ENCODE measurements at regions not wholly inside any gene's neighbourhood (a gene's known extent, or its start where the extent isn't known, plus 50 kb on each side); places are given as distances from the start of the nearest gene placed in this dataset.

- no peaks in the 10 kb centered on the region for H3K36me3 ChIP-seq
- no peak overlapping the region for H3K4me3 ChIP-seq
- no peak for DNase-seq
- no peaks in the 10 kb centered on the region for H3K9me3 ChIP-seq
- intact Hi-C loops (cut with DNase I; ENCODE audit: low total_unique reads), result no loop called here
- H3K27me3 ChIP-seq, result no peaks in the 10 kb centered on the region
- TF ChIP-seq CTCF (IDR thresholded peaks at IDR 0.05), result no peak
- no peak for TF ChIP-seq POLR2A (IDR thresholded peaks at IDR 0.05)
- no peak overlapping the region for H3K27ac ChIP-seq
- no peaks in the 10 kb centered on the region for H3K4me1 ChIP-seq
Measured at GRCh38 chr6:169084067-169084466, 169.6 kb downstream of the THBS2 start.

GRCh38 chr6:169083508-169083874, 170.2 kb downstream of the THBS2 start:
- DNase-seq, result no peak
- TF ChIP-seq CTCF (IDR thresholded peaks at IDR 0.05) (no peak), POLR2A (IDR thresholded peaks at IDR 0.05) (no peak)
- H3K4me1 ChIP-seq, result no peaks in the 10 kb centered on the region
- H3K4me3 ChIP-seq, result no peak overlapping the region
- H3K36me3 ChIP-seq, result no peaks in the 10 kb centered on the region
- H3K27ac ChIP-seq, result no peak overlapping the region
- H3K9me3 ChIP-seq, result no peaks in the 10 kb centered on the region
- H3K27me3 ChIP-seq, result no peaks in the 10 kb centered on the region
- intact Hi-C loops (cut with DNase I; ENCODE audit: low total_unique reads), result no loop called here

- no peak overlapping the region for H3K27ac ChIP-seq
- no peaks in the 10 kb centered on the region for H3K9me3 ChIP-seq
- intact Hi-C loops (cut with DNase I; ENCODE audit: low total_unique reads), result no loop called here
- no peaks in the 10 kb centered on the region for H3K4me1 ChIP-seq
- H3K4me3 ChIP-seq, result no peak overlapping the region
- H3K27me3 ChIP-seq, result no peaks in the 10 kb centered on the region
- TF ChIP-seq CTCF (IDR thresholded peaks at IDR 0.05), result no peak
- TF ChIP-seq POLR2A (IDR thresholded peaks at IDR 0.05), result no peak
- no peaks in the 10 kb centered on the region for H3K36me3 ChIP-seq
- no peak for DNase-seq
Measured at GRCh38 chr6:169082817-169083507, 170.7 kb downstream of the THBS2 start.

- Histone ChIP-seq H3K4me3 (no peak overlapping the region), H3K4me1 (no peaks in the 10 kb centered on the region), H3K36me3 (no peaks in the 10 kb centered on the region), H3K9me3 (no peaks in the 10 kb centered on the region), H3K27me3 (no peaks in the 10 kb centered on the region), H3K27ac (no peak overlapping the region)
- no peak for DNase-seq
- intact Hi-C loops (cut with DNase I; ENCODE audit: low total_unique reads), result no loop called here
- no peak for TF ChIP-seq POLR2A (IDR thresholded peaks at IDR 0.05)
- no peak for TF ChIP-seq CTCF (IDR thresholded peaks at IDR 0.05)
Measured at GRCh38 chr6:169082093-169082492, 171.6 kb downstream of the THBS2 start.

- no peak for DNase-seq
- intact Hi-C loops (cut with DNase I; ENCODE audit: low total_unique reads), result no loop called here
- H3K36me3 ChIP-seq, result no peaks in the 10 kb centered on the region
- peaks cover under 1 to 2% of the 10 kb centered on the region in 2 donors for H3K4me1 ChIP-seq
- no peaks in the 10 kb centered on the region for H3K27me3 ChIP-seq
- TF ChIP-seq POLR2A (IDR thresholded peaks at IDR 0.05) (no peak), CTCF (IDR thresholded peaks at IDR 0.05) (no peak)
- H3K27ac ChIP-seq, result no peak overlapping the region
- H3K9me3 ChIP-seq, result no peaks in the 10 kb centered on the region
- no peak overlapping the region for H3K4me3 ChIP-seq
Measured at GRCh38 chr6:169081248-169081647, 172.4 kb downstream of the THBS2 start.
